ENCODE measurements at regions not wholly inside any gene's neighbourhood (a gene's known extent, or its start where the extent isn't known, plus 50 kb on each side); places are given as distances from the start of the nearest gene placed in this dataset.
"Not testable (repeated sequence)": the region's sequence is repeated elsewhere in the genome, so short reads cannot be mapped to it uniquely, and the experiment has no call there.

GRCh38 chr3:169029674-169030285 lies 633.7 kb downstream of the MECOM start:
- DNase-seq, result no peak

- no peak for DNase-seq
Observed at GRCh38 chr3:169028716-169029115, 634.8 kb downstream of the MECOM start.

- DNase-seq, result no peak
Observed at GRCh38 chr3:169026543-169027182, 636.8 kb downstream of the MECOM start.

DNA sequence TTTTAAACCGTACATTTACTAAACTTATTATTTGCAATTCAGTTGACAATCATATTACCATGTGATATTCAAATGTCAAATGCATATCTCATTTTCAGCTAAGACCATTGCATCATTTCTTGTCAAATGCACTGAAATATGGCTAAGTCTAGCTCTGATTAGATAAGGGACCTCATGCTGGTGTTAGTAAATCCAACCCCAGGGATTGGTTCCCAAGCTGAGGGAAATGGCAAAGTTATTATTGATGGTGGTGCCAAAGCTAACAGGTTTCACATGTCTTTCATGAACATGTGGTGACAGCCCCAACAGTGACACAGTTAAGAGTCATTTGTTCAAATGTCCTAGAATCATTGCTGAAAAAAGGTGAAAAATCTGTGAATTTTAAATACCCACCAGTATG lies 641.1 kb downstream of the MECOM start:
- DNase-seq, result no peak

- DNase-seq, result no peak
Observed at GRCh38 chr3:169020371-169020770, 643.1 kb downstream of the MECOM start.

GRCh38 chr3:169009453-169009852 lies 654.1 kb downstream of the MECOM start:
- no peak for DNase-seq

- no peak for DNase-seq
Observed at GRCh38 chr3:169008776-169009358, 654.6 kb downstream of the MECOM start.

DNA sequence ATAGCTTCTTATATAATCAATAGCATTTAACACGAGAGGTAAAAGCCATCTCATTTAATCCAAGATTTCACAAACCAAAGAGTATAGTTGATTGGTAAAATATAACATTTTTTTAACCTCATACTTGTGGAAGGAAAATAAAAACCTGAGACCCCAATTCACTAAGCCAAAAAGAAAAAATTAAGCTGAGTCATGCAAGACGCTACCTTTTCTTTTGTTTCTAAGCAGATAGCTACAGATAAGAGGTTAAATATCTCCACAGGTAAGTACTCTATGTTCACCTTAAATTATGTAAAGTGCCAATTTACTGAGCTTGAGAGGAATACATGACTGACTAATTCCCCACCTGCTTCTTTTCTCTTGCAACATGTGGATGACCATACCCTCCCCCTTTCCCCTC lies 656.4 kb downstream of the MECOM start:
- DNase-seq, result no peak

GRCh38 chr3:169006398-169006797 lies 657.1 kb downstream of the MECOM start:
- DNase-seq, result not testable (repeated sequence)

- no peak for DNase-seq
Observed at GRCh38 chr3:169002689-169003088, 660.8 kb downstream of the MECOM start.

- no peak for DNase-seq
Observed at GRCh38 chr3:168998792-168999191, 664.7 kb downstream of the MECOM start.

DNA sequence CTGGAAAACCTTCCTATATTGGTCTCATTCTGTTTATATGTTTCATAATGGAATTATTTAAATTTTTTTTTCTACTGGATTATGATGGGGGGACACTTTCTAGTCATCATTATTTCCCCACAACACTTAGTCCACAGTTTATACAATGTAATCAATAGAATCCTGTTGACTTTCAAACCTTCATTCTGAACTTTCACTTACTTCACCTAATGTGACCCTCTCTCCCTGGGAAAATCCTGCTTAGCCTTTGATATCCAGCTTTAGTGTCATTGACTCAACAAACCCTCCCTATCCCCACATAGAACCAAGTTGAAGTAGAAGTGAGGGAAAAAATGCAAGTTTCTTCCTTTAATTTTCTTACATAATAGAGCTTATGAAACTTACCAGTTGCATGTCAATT lies 666.0 kb downstream of the MECOM start:
- no peak for DNase-seq

GRCh38 chr3:168996622-168997021 lies 666.9 kb downstream of the MECOM start:
- DNase-seq, result no peak

GRCh38 chr3:168995129-168995528 lies 668.4 kb downstream of the MECOM start:
- no peak for DNase-seq

DNA sequence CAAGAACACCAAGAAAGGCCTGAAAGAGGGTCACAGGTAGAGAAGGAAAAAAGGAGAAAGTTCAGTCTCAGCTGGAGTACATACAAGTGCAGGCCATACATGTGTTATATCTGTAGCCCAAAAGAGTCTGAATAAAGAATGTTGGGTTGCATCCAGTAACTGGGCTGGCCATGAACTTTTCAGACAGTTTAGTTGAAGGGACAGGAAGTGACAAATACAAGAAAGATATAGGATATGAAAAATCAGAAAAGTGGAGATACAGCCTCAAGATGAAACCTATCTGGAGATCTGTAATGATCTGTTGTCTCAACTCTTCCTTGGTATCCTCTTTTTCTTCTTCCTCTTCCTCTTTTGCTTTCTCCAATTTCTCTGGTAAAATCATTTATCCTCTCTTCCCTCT lies 671.7 kb downstream of the MECOM start:
- DNase-seq, result no peak

GRCh38 chr3:168990621-168991020 lies 672.9 kb downstream of the MECOM start:
- DNase-seq, result no peak

- DNase-seq, result no peak
Observed at GRCh38 chr3:168990134-168990533, 673.4 kb downstream of the MECOM start.

GRCh38 chr3:168989396-168989795 lies 674.1 kb downstream of the MECOM start:
- DNase-seq, result no peak

GRCh38 chr3:168988853-168989252 lies 674.7 kb downstream of the MECOM start:
- no peak for DNase-seq

DNA sequence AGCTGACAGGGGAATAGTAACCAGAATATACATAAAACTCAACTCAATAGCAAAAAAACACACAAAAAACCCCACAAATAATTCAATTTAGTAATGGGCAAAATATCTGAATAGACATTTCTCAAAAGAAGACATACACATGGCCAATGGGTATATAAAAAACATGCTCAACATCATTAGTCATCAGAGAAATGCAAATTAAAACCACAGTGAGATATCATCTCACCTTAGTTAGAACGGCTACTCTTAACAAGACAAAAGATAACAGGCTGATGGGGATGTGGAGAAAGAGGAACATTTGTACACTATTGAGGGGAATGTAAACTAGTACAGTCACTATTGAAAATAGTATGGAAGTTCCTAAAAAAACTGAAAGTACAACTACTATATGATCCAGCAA lies 678.6 kb downstream of the MECOM start:
- no peak for DNase-seq

DNA sequence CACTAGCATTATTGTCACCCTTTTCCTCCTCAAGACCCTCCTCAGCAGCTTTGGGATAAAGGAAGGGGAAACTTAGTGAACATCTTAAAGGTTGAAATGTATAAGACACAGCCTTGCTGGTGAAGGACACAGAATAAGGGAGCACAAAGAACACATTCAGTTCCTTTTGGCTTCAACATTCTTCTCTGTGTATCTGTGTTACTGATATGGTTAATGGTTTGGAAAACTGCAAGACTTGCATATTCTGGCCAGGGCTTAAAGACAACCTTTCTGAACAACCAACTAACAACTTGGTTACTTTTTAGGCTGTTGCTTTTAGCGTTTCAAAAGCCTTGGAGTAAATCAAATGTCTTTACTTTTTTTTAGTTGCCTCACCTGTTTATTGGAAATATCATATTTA lies 680.5 kb downstream of the MECOM start:
- DNase-seq, result no peak

GRCh38 chr3:168981396-168981795 lies 682.1 kb downstream of the MECOM start:
- no peak for DNase-seq

GRCh38 chr3:168977716-168978374 lies 685.7 kb downstream of the MECOM start:
- DNase-seq, result no peak

GRCh38 chr3:168976969-168977368 lies 686.5 kb downstream of the MECOM start:
- DNase-seq, result no peak
